MM.1S (cell line): ENCODE measurements at regions not wholly inside any gene's neighbourhood (a gene's known extent, or its start where the extent isn't known, plus 50 kb on each side); places are given as distances from the start of the nearest gene placed in this dataset.

ENCODE experiments used
- DNase-seq: peaks from one replicate; pipeline ENCODE4 v3.0.0-alpha.2; 2015
- H2AFZ ChIP-seq: fragments of 300-600 bp; sonication (generic); 2 replicates; pipeline ENCODE4 v1.6.0; 2016; ENCODE audit warnings: antibody characterized with exemption, low read length
- H3F3A ChIP-seq: fragments of 300-600 bp; sonication (generic); 2 replicates; pipeline ENCODE4 v1.6.1; 2016; ENCODE audit warnings: mild to moderate bottlenecking, antibody characterized with exemption, low read length, moderate library complexity, mixed read lengths; ENCODE audit not compliant: insufficient read depth
- H3K27ac ChIP-seq: fragments of 300-600 bp; sonication (generic); 2 replicates; pipeline ENCODE4 v1.5.1; 2016; ENCODE audit warnings: mild to moderate bottlenecking, low read length
- H3K27me3 ChIP-seq: fragments of 300-600 bp; sonication (generic); replicated peaks from 2 replicates; pipeline ENCODE4 v1.6.0; 2016; ENCODE audit warnings: low read length; ENCODE audit not compliant: insufficient read depth
- H3K36me3 ChIP-seq: fragments of 300-600 bp; sonication (generic); replicated peaks from 2 replicates; pipeline ENCODE4 v1.6.1; 2016; ENCODE audit warnings: mild to moderate bottlenecking, low read length, mixed read lengths; ENCODE audit not compliant: insufficient read depth
- H3K4me1 ChIP-seq: fragments of 300-600 bp; sonication (generic); 2 replicates; pipeline ENCODE4 v1.6.1; 2016; ENCODE audit warnings: low read length, mixed read lengths
- H3K4me2 ChIP-seq: fragments of 300-600 bp; sonication (generic); 2 replicates; pipeline ENCODE4 v1.6.0; 2016; ENCODE audit warnings: low read depth, low read length
- H3K4me3 ChIP-seq: fragments of 300-600 bp; sonication (generic); 2 replicates; pipeline ENCODE4 v1.5.1; 2016; ENCODE audit warnings: low read length, mixed read lengths
- H3K79me2 ChIP-seq: fragments of 300-600 bp; sonication (generic); 2 replicates; pipeline ENCODE4 v1.6.1; 2016; ENCODE audit warnings: mixed run types, low read length, mixed read lengths
- H3K9ac ChIP-seq: fragments of 300-600 bp; sonication (generic); 2 replicates; pipeline ENCODE4 v1.6.1; 2016; ENCODE audit warnings: low read length, mixed read lengths
- H3K9me2 ChIP-seq: fragments of 300-600 bp; sonication (generic); replicated peaks from 2 replicates; pipeline ENCODE4 v1.6.1; 2016; ENCODE audit warnings: mild to moderate bottlenecking, low read length, mixed read lengths; ENCODE audit not compliant: insufficient read depth
- H3K9me3 ChIP-seq: fragments of 300-600 bp; sonication (generic); replicated peaks from 2 replicates; pipeline ENCODE4 v1.6.1; 2016; ENCODE audit warnings: mild to moderate bottlenecking, low read length, mixed read lengths; ENCODE audit not compliant: insufficient read depth
- H4K20me1 ChIP-seq: fragments of 300-600 bp; sonication (generic); 2 replicates; pipeline ENCODE4 v1.6.1; 2016; ENCODE audit warnings: mild to moderate bottlenecking, low read length, moderate library complexity, mixed read lengths; ENCODE audit not compliant: insufficient read depth
- EZH2 ChIP-seq: fragments of 300-600 bp; sonication (generic); optimal IDR thresholded peaks from 2 replicates; pipeline ENCODE3; 2017; ENCODE audit warnings: low read depth, mild to moderate bottlenecking, antibody characterized with exemption, low read length, mixed read lengths
- EZH2phosphoT487 ChIP-seq: fragments of 300-600 bp; sonication (generic); IDR thresholded peaks from 2 replicates; pipeline ENCODE4 v1.6.1; 2018; ENCODE audit warnings: antibody characterized with exemption, low read length
- TF ChIP-seq, protein P1 (sequence below): fragments of 300-600 bp; sonication (generic); IDR thresholded peaks from 2 replicates; pipeline ENCODE4 v1.5.1; 2016; ENCODE audit warnings: antibody characterized with exemption, low read length, mixed read lengths

DNA sequence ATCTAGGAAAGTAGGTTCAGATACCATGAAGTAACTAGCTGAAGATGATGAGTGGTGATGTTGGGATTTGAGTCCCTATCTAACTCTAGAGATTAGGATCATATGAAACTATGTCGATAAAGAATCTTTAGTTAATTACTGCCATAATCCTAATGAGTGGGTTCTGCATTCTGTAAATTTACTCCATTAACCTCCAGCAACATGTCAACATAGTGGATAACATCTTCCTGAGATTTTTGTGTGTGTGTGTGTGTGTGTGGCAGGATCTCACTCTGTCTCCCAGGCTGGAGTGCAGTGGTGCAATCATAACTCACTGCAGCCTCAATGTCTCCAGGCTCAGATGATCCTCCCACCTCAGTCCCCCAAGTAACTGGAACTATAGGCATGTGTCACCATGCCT is 272.9 kb upstream of the DPH6 start:
- H4K20me1 ChIP-seq = no peaks in the 10 kb centered on the region
- no peak overlapping the region for H2AFZ ChIP-seq

DNA sequence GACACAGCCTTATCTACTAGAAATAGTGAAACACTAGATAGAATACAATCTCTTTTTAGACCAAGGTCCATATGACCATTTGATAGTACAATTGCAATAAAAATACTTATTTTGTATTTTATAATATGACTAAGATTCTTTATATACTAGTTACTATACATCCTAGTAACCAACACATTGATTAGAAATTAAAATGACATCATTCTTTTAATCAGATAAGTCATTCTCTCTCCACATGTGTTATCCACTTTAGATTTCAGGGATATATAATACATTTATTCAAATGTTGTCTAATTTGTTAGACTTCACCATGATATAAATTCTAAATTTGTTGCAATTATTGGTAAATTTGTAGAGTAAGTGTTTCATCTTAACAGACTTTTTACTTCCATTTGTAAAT is 276.2 kb upstream of the DPH6 start:
- no peaks in the 10 kb centered on the region for H3F3A ChIP-seq
- H3K36me3 ChIP-seq = no peaks in the 10 kb centered on the region
- H4K20me1 ChIP-seq = no peaks in the 10 kb centered on the region
- no peaks in the 10 kb centered on the region for H3K79me2 ChIP-seq
- no peaks in the 10 kb centered on the region for H3K27me3 ChIP-seq
- no peaks in the 10 kb centered on the region for H3K4me1 ChIP-seq
- H3K27ac ChIP-seq = no peak overlapping the region
- H3K9ac ChIP-seq = no peak overlapping the region
- H3K9me3 ChIP-seq = no peaks in the 10 kb centered on the region
- H3K4me3 ChIP-seq = no peak overlapping the region
- no peak overlapping the region for H3K4me2 ChIP-seq
- no peak overlapping the region for H2AFZ ChIP-seq
- H3K9me2 ChIP-seq = no peaks in the 10 kb centered on the region
- TF ChIP-seq EZH2phosphoT487 = no peak
- TF ChIP-seq, protein P1, sequence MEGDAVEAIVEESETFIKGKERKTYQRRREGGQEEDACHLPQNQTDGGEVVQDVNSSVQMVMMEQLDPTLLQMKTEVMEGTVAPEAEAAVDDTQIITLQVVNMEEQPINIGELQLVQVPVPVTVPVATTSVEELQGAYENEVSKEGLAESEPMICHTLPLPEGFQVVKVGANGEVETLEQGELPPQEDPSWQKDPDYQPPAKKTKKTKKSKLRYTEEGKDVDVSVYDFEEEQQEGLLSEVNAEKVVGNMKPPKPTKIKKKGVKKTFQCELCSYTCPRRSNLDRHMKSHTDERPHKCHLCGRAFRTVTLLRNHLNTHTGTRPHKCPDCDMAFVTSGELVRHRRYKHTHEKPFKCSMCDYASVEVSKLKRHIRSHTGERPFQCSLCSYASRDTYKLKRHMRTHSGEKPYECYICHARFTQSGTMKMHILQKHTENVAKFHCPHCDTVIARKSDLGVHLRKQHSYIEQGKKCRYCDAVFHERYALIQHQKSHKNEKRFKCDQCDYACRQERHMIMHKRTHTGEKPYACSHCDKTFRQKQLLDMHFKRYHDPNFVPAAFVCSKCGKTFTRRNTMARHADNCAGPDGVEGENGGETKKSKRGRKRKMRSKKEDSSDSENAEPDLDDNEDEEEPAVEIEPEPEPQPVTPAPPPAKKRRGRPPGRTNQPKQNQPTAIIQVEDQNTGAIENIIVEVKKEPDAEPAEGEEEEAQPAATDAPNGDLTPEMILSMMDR = no peak
- TF ChIP-seq EZH2 = no peak
- DNase-seq = no peak

More for the DNA sequence above, 272.9 kb upstream of the DPH6 start:
- DNase-seq = no peak
- H3K36me3 ChIP-seq = no peaks in the 10 kb centered on the region
- H3K9me3 ChIP-seq = no peaks in the 10 kb centered on the region
- no peak overlapping the region for H3K9ac ChIP-seq
- no peak overlapping the region for H3K27ac ChIP-seq
- no peaks in the 10 kb centered on the region for H3K9me2 ChIP-seq
- TF ChIP-seq, protein P1 = no peak
- no peak for TF ChIP-seq EZH2
- TF ChIP-seq EZH2phosphoT487 = no peak
- H3K4me2 ChIP-seq = no peak overlapping the region
- no peaks in the 10 kb centered on the region for H3K4me1 ChIP-seq
- no peaks in the 10 kb centered on the region for H3F3A ChIP-seq
- H3K4me3 ChIP-seq = no peak overlapping the region
- H3K27me3 ChIP-seq = no peaks in the 10 kb centered on the region
- no peaks in the 10 kb centered on the region for H3K79me2 ChIP-seq

DNA sequence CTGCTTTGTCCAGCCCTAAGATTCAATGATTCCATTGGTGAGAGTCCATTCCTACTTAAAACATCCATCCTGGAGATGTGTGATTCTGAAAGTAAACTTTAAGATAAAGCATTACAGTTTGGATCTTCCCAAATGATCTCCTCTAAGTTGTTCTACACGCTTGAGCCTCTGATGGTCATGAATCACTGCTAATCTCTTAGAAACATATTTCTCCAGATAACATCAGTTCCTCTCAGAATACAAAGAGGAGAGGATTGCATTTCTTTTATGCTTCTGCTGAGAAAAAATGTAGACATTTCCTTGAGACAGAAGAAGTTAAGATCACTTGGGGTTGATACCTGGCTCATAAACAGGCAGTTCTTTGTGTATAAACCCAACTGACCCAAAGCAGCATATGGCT is 281.2 kb upstream of the DPH6 start:
- Histone ChIP-seq H3K4me1 (peaks cover 7% of the 10 kb centered on the region; the same call in 1 of the 2 replicates), H3F3A (no peaks in the 10 kb centered on the region), H3K36me3 (no peaks in the 10 kb centered on the region), H4K20me1 (no peaks in the 10 kb centered on the region), H3K27me3 (no peaks in the 10 kb centered on the region), H2AFZ (no peak overlapping the region), H3K4me2 (no peak overlapping the region; the same call in 1 of the 2 replicates), H3K27ac (no peak overlapping the region), H3K9me2 (no peaks in the 10 kb centered on the region), H3K79me2 (no peaks in the 10 kb centered on the region), H3K4me3 (no peak overlapping the region), H3K9ac (no peak overlapping the region), H3K9me3 (no peaks in the 10 kb centered on the region)
- DNase-seq = no peak
- TF ChIP-seq, protein P1 = no peak
- TF ChIP-seq EZH2 = no peak
- TF ChIP-seq EZH2phosphoT487 = no peak
